Keratinocyte (primary cell): ENCODE measurements at regions not wholly inside any gene's neighbourhood (a gene's known extent, or its start where the extent isn't known, plus 50 kb on each side); places are given as distances from the start of the nearest gene placed in this dataset.

Source experiments
- EZH2 ChIP-seq: IDR thresholded peaks from one replicate; pipeline ENCODE4 v1.6.1; 2012; ENCODE audit warnings: inconsistent platforms, mild to moderate bottlenecking, low read length, moderate library complexity
- TF ChIP-seq, protein P1 (sequence below), 3 experiments: IDR thresholded peaks in 1 of 3; conservative IDR thresholded peaks in 1 of 3; optimal IDR thresholded peaks in 1 of 3; 2 replicates in 2 of 3; 3 replicates in 1 of 3; pipeline versions ENCODE3 to v1.5.1; 2011; ENCODE audit warnings: low read length in 3 of 3, mild to moderate bottlenecking in 3 of 3, moderate library complexity in 2 of 3, control low read depth in 1 of 3, inconsistent platforms in 1 of 3; ENCODE audit not compliant: insufficient read depth in 2 of 3; ENCODE audit errors: extremely low read depth in 1 of 3

DNA sequence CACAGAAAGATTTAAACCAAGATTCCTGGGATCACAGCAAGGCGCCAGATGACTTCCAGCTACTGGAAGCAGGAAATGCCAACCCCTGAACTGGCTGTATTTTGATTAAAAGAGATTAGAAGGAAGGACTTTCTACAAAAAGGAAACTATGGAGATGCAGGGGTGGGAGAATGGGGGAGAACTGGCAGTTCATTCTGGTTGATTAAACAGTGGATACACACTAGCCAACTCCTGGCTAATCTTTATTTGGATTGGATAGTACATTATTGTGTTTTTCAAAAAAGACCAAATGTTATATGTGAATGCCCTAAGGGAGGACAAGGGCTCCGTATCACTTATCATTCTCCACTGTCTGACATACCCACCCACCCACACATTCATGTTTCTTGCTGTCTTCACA, 93.2 kb downstream of the CDO1 start:
- TF ChIP-seq, protein P1, sequence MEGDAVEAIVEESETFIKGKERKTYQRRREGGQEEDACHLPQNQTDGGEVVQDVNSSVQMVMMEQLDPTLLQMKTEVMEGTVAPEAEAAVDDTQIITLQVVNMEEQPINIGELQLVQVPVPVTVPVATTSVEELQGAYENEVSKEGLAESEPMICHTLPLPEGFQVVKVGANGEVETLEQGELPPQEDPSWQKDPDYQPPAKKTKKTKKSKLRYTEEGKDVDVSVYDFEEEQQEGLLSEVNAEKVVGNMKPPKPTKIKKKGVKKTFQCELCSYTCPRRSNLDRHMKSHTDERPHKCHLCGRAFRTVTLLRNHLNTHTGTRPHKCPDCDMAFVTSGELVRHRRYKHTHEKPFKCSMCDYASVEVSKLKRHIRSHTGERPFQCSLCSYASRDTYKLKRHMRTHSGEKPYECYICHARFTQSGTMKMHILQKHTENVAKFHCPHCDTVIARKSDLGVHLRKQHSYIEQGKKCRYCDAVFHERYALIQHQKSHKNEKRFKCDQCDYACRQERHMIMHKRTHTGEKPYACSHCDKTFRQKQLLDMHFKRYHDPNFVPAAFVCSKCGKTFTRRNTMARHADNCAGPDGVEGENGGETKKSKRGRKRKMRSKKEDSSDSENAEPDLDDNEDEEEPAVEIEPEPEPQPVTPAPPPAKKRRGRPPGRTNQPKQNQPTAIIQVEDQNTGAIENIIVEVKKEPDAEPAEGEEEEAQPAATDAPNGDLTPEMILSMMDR (optimal IDR thresholded peaks at IDR 0.05 in 1 of 3, IDR thresholded peaks at IDR 0.05 in 1 of 3, conservative IDR thresholded peaks at IDR 0.05 in 1 of 3; ENCODE audit: extremely low read depth in 1 of 3, insufficient read depth in 2 of 3, low read length in 3 of 3): no peak
- no peak for TF ChIP-seq EZH2
